Fibroblast of mammary gland (primary cell): ENCODE measurements at regions not wholly inside any gene's neighbourhood (a gene's known extent, or its start where the extent isn't known, plus 50 kb on each side); places are given as distances from the start of the nearest gene placed in this dataset.
"Not testable (repeated sequence)": the region's sequence is repeated elsewhere in the genome, so short reads cannot be mapped to it uniquely, and the experiment has no call there.

Experiments
- DNase-seq: peaks from one replicate; pipeline ENCODE4 v3.0.0-alpha.2; 2010; ENCODE audit warnings: low read depth
- H3K4me3 ChIP-seq: 2 replicates; pipeline ENCODE4 v1.5.1; 2011; ENCODE audit warnings: low read depth, mild to moderate bottlenecking, low read length, moderate library complexity; ENCODE audit not compliant: control insufficient read depth
- TF ChIP-seq, protein P1 (sequence below): conservative IDR thresholded peaks from 2 replicates; pipeline ENCODE4 v1.5.1; 2011; ENCODE audit warnings: low read depth, low read length, inconsistent platforms; ENCODE audit not compliant: control insufficient read depth, insufficient read depth

DNA sequence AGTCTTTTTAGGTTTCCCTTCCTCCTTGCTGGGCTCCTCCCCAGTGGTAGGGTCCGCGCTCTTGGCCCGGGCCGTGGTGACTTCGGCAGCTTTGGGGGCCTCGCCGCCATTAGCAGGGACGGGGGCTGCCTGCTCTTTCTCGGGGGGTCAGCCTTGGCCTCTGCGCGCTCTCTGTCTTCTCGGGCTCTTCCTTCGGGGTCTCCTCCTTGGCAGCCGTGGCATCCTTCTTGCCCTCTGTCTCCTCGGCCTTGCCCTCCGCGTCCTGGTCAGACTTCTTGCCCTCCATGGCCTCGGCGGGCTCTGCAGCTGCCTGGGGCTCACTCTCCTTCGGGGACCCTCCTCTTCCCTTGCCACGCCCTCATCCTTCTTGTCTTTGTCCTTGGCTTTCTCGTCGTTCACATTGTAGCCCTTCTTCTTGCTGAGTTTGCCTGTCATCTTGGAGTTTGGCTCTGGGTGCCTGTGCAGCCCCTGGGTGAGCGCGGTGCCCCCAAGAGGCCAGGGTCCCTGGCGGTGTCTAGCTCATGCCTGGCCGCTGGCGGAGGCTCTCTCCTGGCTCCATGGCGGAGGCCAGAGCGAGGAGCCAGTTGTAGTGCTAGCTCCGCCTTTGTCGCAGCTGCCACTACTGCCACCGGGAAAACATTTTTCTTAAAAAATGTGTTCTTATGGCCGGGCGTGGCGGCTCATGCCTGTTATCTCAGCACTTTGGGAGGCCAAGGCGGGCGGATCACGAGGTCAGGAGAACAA, 283.0 kb upstream of the SGCG start:
- TF ChIP-seq, protein P1, sequence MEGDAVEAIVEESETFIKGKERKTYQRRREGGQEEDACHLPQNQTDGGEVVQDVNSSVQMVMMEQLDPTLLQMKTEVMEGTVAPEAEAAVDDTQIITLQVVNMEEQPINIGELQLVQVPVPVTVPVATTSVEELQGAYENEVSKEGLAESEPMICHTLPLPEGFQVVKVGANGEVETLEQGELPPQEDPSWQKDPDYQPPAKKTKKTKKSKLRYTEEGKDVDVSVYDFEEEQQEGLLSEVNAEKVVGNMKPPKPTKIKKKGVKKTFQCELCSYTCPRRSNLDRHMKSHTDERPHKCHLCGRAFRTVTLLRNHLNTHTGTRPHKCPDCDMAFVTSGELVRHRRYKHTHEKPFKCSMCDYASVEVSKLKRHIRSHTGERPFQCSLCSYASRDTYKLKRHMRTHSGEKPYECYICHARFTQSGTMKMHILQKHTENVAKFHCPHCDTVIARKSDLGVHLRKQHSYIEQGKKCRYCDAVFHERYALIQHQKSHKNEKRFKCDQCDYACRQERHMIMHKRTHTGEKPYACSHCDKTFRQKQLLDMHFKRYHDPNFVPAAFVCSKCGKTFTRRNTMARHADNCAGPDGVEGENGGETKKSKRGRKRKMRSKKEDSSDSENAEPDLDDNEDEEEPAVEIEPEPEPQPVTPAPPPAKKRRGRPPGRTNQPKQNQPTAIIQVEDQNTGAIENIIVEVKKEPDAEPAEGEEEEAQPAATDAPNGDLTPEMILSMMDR = no peak
- DNase-seq = no peak
- H3K4me3 ChIP-seq = no peak overlapping the region

GRCh38 chr13:22900416-22900951, 280.3 kb upstream of the SGCG start:
- H3K4me3 ChIP-seq, DNase-seq: not testable (repeated sequence)

DNA sequence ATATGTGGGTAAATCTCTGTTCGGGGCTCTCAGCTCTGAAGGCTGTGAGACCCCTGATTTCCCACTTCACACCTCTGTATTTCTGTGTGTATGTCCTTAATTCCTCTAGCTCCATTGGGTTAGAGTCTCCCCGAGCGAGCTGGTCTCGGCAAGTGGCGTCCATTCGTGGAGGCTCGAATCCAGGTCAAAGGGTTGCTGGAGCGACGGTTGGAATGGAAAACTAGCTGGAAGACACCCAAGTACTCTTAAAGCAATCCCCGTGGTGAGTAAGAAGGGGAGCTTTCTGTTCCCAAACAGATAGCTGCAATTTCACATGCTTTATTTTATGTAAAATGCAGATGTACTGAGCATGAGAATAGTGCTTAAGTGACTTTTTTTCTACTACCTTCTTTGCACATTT, 277.5 kb upstream of the SGCG start:
- peak; percentile 7 for DNase-seq
- H3K4me3 ChIP-seq = no peak overlapping the region
- TF ChIP-seq, protein P1 = no peak

- DNase-seq = no peak
- TF ChIP-seq, protein P1 = no peak
- no peak overlapping the region for H3K4me3 ChIP-seq
Observed at GRCh38 chr13:22903925-22904324, 276.9 kb upstream of the SGCG start.

- DNase-seq = peak; percentile 54
- TF ChIP-seq, protein P1 = no peak
- H3K4me3 ChIP-seq = peak overlapping the region; percentile 65
Observed at GRCh38 chr13:22915442-22916082, 265.2 kb upstream of the SGCG start.

DNA sequence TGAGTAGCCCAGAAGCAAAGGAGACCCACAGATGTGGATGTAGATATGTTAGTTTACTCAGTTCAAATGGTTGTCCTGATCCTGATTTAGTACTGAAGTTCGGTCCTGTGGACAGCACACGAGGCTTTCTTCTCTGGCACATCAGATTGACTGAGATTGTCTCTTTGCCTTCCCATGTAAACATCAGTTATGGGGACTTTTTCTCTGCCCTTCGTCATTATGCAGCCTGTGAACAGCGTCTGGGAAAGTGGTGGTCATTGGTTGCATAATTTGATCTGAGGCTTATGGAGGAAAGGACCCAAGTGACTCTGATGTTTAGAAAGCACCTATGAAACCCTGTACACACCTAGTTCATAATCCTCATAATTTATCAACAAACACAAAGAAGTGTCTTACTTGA, 264.5 kb upstream of the SGCG start:
- not testable (repeated sequence) for DNase-seq
- peak overlapping the region; percentile 65 for H3K4me3 ChIP-seq

DNA sequence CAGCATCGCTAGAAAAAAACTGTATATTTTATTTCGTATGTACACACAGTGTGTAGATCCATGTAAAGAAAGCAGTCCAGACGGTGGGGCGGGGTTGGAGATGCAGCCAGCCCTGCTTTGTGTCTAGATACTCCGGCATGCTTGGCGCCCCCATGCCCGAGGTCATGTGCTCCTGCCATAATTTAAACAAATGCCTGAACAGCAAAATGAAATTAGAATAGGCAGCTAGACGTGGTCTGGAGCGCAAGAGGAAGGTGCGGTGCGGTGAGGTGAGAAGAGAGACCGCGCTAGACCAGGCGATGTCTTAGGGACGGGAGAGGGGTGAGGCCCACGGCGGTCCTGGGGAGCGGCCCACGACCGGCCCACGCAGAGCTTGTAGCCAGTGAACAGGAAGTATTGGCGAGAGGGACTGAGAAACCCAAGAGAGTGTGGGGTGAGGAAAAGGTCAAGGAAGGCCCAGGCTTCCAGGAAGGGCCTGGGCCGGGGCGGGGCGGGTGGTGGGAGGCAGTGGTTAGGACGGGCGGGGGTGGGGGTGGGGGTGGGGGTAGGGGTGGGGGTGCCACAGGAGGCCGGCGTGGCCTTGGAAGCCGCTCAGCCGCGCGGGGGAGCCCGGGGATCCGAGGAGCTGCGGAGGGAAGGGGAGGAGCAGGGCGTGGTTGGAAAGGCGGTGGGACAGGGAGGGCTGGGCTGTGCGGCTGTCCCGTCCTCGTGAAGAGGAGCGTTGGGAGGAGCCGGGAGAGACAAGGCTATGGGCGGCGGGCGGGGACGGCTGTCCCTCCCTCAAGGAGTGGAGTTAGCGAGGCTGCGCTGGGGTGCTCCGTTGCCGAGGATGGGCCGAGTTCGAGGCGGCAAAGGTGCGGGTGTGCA, 254.7 kb upstream of the SGCG start:
- TF ChIP-seq, protein P1 = no peak
- peak overlapping the region; percentile 34 for H3K4me3 ChIP-seq
- DNase-seq = peak; percentile 65
